Lung (tissue), 11 donors: ENCODE measurements at regions not wholly inside any gene's neighbourhood (a gene's known extent, or its start where the extent isn't known, plus 50 kb on each side); places are given as distances from the start of the nearest gene placed in this dataset.

ENCODE experiments used
- ATAC-seq: fragments of 200-7000 bp; cut with Tn5 transposase; one replicate; pipeline ENCODE4 v1.9.1; 2020; ENCODE audit warnings: moderate number of reproducible peaks; ENCODE audit not compliant: insufficient read depth, low FRiP score
- DNase-seq, 3 donors: peaks; one replicate each; pipeline ENCODE4 v3.0.0-alpha.2; 2013 to 2017
- H3K27ac ChIP-seq, 2 donors: one replicate each; pipeline ENCODE4 v1.5.1; 2013; ENCODE audit warnings: mild to moderate bottlenecking in 2 of 2, moderate library complexity in 2 of 2, control low read depth in 1 of 2, inconsistent platforms in 1 of 2, low read depth in 1 of 2, low read length in 1 of 2
- H3K27me3 ChIP-seq, 3 donors: one replicate each; pipeline ENCODE4 v1.5.1; 2013; ENCODE audit warnings: low read length in 2 of 3; ENCODE audit not compliant: control insufficient read depth in 3 of 3, insufficient read depth in 3 of 3
- H3K36me3 ChIP-seq, 4 donors: one replicate each; pipeline ENCODE4 v1.5.1; 2013; ENCODE audit warnings: low read length in 4 of 4, mild to moderate bottlenecking in 1 of 4, moderate library complexity in 1 of 4; ENCODE audit not compliant: control insufficient read depth in 4 of 4, insufficient read depth in 4 of 4
- H3K4me1 ChIP-seq, 5 donors: one replicate each; pipeline ENCODE4 v1.5.1; 2013; ENCODE audit warnings: low read length in 5 of 5, mild to moderate bottlenecking in 2 of 5, moderate library complexity in 1 of 5; ENCODE audit not compliant: control insufficient read depth in 5 of 5, insufficient read depth in 5 of 5
- H3K4me3 ChIP-seq: one replicate; pipeline ENCODE4 v1.5.1; 2013; ENCODE audit warnings: mild to moderate bottlenecking, control low read depth, moderate library complexity
- H3K9ac ChIP-seq, 2 donors: one replicate each; pipeline ENCODE4 v1.5.1; 2013; ENCODE audit warnings: low read length in 2 of 2, control low read depth in 1 of 2; ENCODE audit not compliant: insufficient read depth in 1 of 2
- H3K9me3 ChIP-seq, 4 donors: one replicate each; pipeline ENCODE4 v1.5.1; 2013; ENCODE audit warnings: low read length in 3 of 4, mild to moderate bottlenecking in 1 of 4, moderate library complexity in 1 of 4; ENCODE audit not compliant: control insufficient read depth in 4 of 4, insufficient read depth in 3 of 4
- WGBS, 2 donors: extraction: QIAGEN DNeasy Blood & Tissue Kit; methylation state at CpG; one replicate each; pipeline ENCODE4 v1.1.7; 2013; 5-methylcytosine and 5-hydroxymethylcytosine counted together
- TF ChIP-seq, protein P1 (sequence below): IDR thresholded peaks from 2 replicates; pipeline ENCODE4 v1.5.1; 2012; ENCODE audit warnings: mild to moderate bottlenecking; ENCODE audit errors: control extremely low read depth, extremely low read depth
- donor health status: control.
- donor health status: control.
- donor health status: Bipolar disorder and iron deficiency.
- donor health status: healthy.
- donor health status: DM: yes; HTN: yes; CAD: no.

GRCh38 chr10:37687581-37687980 is 169.8 kb downstream of the ZNF248 start:
- TF ChIP-seq, protein P1, sequence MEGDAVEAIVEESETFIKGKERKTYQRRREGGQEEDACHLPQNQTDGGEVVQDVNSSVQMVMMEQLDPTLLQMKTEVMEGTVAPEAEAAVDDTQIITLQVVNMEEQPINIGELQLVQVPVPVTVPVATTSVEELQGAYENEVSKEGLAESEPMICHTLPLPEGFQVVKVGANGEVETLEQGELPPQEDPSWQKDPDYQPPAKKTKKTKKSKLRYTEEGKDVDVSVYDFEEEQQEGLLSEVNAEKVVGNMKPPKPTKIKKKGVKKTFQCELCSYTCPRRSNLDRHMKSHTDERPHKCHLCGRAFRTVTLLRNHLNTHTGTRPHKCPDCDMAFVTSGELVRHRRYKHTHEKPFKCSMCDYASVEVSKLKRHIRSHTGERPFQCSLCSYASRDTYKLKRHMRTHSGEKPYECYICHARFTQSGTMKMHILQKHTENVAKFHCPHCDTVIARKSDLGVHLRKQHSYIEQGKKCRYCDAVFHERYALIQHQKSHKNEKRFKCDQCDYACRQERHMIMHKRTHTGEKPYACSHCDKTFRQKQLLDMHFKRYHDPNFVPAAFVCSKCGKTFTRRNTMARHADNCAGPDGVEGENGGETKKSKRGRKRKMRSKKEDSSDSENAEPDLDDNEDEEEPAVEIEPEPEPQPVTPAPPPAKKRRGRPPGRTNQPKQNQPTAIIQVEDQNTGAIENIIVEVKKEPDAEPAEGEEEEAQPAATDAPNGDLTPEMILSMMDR = no peak

DNA sequence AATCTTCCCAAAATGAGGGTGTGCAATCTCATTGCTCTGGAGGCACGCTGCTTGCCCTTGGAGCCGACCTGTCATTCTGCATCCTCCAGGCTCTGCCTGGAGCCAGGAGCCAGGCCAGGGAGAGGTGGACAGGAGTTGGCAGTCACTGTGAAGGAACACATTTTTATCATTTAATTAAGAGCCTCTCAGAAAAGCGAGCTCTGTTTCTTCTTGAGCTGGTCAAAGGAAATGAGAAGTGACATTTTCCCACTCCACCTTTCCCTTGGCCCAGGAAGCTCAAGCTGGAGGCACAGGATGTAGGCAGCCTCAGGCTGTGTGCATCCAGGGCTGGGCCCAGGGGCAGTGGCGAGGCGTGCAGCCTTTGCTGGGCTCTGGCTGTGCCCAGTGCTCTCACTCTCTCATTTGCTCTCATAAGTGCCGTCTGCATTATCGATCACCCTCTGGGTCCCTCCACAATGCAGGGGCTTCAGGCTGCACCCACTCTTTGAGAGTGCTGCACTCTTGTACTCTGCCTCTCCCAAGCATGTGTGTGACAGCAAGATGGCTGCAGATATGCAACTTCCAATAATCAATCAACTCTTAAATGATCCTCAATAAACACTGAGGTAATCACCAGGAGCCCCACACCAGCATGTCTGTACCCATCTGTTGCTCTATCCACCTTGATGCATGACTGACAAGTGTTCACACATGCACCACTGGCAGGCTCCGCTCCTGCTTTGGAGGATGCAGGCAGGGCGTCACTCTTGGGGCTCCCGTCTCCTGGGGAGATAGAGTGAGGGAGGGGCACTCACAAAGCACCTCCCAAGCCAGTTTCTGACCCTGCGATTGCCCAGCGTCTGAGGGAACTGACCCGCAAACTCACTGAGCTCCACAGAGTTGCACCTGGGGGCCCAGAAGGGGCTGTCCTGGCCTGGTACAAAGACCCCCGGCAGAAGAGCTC is 171.4 kb downstream of the ZNF248 start:
- DNase-seq (no peak), ATAC-seq (no peak)
- H3K4me1 ChIP-seq = no peaks in the 10 kb centered on the region
- H3K36me3 ChIP-seq = no peaks in the 10 kb centered on the region
- H3K9me3 ChIP-seq = peaks cover 0 to 28% (median 9%) of the 10 kb centered on the region in 4 donors
- H3K9ac ChIP-seq = no peak overlapping the region
- 75 to 79% methylated on average over 14 of the region's 14 CpGs for WGBS, 2 donors
- H3K27me3 ChIP-seq = no peaks in the 10 kb centered on the region
- TF ChIP-seq, protein P1 = no peak
- H3K4me3 ChIP-seq = no peak overlapping the region
- H3K27ac ChIP-seq = no peak overlapping the region

More at GRCh38 chr10:37687581-37687980, 169.8 kb downstream of the ZNF248 start:
- H3K9me3 ChIP-seq = peaks cover 0 to 25% (median 9%) of the 10 kb centered on the region in 4 donors
- H3K27ac ChIP-seq = no peak overlapping the region
- H3K36me3 ChIP-seq = no peaks in the 10 kb centered on the region
- 70 to 72% methylated on average over 3 of the region's 3 CpGs for WGBS, 2 donors
- H3K4me1 ChIP-seq = no peaks in the 10 kb centered on the region
- H3K4me3 ChIP-seq = no peak overlapping the region
- DNase-seq = no peak
- no peak for ATAC-seq
- H3K9ac ChIP-seq = no peak overlapping the region
- no peaks in the 10 kb centered on the region for H3K27me3 ChIP-seq

DNA sequence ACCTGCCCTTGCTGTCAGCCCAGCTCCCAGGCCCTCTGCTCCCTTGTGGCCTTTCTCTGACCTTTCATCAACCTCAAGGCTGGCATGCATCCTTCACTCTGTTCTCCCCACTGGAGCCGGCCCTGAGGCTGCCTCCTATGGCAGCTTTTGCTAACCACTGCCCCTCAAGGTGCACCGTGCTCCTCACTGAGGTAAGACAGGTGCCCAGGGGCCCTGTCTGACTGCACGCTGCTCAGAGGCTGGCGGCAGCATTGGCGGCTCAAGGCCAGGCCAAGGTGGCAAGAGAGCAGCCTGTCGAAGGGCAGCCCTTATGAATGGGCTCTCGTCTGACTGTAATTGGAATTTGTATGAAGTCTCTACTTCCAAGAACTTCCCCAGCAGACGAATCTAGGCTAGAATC is 172.6 kb downstream of the ZNF248 start:
- ATAC-seq (no peak), DNase-seq (no peak)
- no peaks in the 10 kb centered on the region for H3K36me3 ChIP-seq
- WGBS, 2 donors = 72 to 80% methylated on average over 8 of the region's 8 CpGs
- no peak overlapping the region for H3K9ac ChIP-seq
- no peak overlapping the region for H3K27ac ChIP-seq
- no peaks in the 10 kb centered on the region for H3K4me1 ChIP-seq
- H3K27me3 ChIP-seq = no peaks in the 10 kb centered on the region
- H3K9me3 ChIP-seq = peaks cover 0 to 31% (median 8%) of the 10 kb centered on the region in 4 donors
- H3K4me3 ChIP-seq = no peak overlapping the region
- TF ChIP-seq, protein P1 = no peak
